Lower leg skin (tissue), 4 donors: ENCODE measurements at regions not wholly inside any gene's neighbourhood (a gene's known extent, or its start where the extent isn't known, plus 50 kb on each side); places are given as distances from the start of the nearest gene placed in this dataset.

Experiments
- DNase-seq, 2 donors: peaks; one replicate each; pipeline ENCODE4 v3.0.0-alpha.2; 2019; ENCODE audit warnings: low spot score in 2 of 2
- H3K4me3 ChIP-seq: fragments of 200-600 bp; sonication (generic); 2 replicates; pipeline ENCODE4 v1.5.1; 2017; ENCODE audit warnings: mild to moderate bottlenecking, low read depth; ENCODE audit not compliant: poor library complexity, severe bottlenecking
- POLR2A ChIP-seq, 2 donors: fragments of 450-650 bp; IDR thresholded peaks; one replicate each; pipeline ENCODE4 v1.6.1; 2016 to 2017; ENCODE audit warnings: antibody characterized with exemption in 2 of 2, mild to moderate bottlenecking in 1 of 2, moderate library complexity in 1 of 2
- WGBS, 2 donors: methylation state at CpG; one replicate each; pipeline ENCODE4 v1.1.5; 2018; 5-methylcytosine and 5-hydroxymethylcytosine counted together
- intact Hi-C: fragments of 100-400 bp; cut with DNase I; formaldehyde crosslinking; loops from one replicate; pipeline ENCODE4 v1.15.0; 2023; ENCODE audit warnings: low total_unique reads
- TF ChIP-seq, protein P1 (sequence below), 3 donors: fragments of 450-650 bp; IDR thresholded peaks; one replicate each; pipeline ENCODE4 v1.5.1; 2016; ENCODE audit warnings: antibody characterized with exemption in 3 of 3, mild to moderate bottlenecking in 3 of 3, moderate library complexity in 2 of 3

DNA sequence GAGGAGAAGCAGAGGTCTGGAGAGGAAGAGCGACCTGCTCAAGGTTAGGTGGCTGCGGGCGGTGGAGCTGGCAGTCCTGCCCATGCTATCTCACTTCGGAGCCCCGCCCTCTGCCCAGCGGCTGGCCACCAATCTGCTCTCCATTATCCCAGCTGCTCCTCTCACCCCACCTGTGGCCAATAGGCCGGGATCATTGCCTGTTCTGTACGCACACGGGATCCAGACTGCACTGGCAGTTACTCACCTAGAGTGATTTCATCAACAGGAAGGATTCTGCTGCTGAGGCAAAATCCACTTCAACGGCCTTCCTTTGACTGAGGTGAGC lies 100.6 kb downstream of the TLE3 start:
- no peak for DNase-seq
- intact Hi-C loops: loop anchor here (5.0 kb wide), 1 partner anchor 1795 kb away; no protein-coding TSS in a partner anchor
- TF ChIP-seq, protein P1, sequence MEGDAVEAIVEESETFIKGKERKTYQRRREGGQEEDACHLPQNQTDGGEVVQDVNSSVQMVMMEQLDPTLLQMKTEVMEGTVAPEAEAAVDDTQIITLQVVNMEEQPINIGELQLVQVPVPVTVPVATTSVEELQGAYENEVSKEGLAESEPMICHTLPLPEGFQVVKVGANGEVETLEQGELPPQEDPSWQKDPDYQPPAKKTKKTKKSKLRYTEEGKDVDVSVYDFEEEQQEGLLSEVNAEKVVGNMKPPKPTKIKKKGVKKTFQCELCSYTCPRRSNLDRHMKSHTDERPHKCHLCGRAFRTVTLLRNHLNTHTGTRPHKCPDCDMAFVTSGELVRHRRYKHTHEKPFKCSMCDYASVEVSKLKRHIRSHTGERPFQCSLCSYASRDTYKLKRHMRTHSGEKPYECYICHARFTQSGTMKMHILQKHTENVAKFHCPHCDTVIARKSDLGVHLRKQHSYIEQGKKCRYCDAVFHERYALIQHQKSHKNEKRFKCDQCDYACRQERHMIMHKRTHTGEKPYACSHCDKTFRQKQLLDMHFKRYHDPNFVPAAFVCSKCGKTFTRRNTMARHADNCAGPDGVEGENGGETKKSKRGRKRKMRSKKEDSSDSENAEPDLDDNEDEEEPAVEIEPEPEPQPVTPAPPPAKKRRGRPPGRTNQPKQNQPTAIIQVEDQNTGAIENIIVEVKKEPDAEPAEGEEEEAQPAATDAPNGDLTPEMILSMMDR (IDR thresholded peaks at IDR 0.05): no peak
- no peak for TF ChIP-seq POLR2A (IDR thresholded peaks at IDR 0.05)
- no peak overlapping the region for H3K4me3 ChIP-seq
- WGBS, 2 donors: 80 to 82% methylated on average over 10 of the region's 10 CpGs
